Neural cell (in vitro differentiated cells): ENCODE measurements at regions not wholly inside any gene's neighbourhood (a gene's known extent, or its start where the extent isn't known, plus 50 kb on each side); places are given as distances from the start of the nearest gene placed in this dataset.

Experiments used
- H2AFZ ChIP-seq: fragments of 200-600, 300-800 bp; sonication (generic), shearing (Covaris generic); 2 replicates; pipeline ENCODE4 v1.6.0; 2014; ENCODE audit warnings: low read depth, mild to moderate bottlenecking, antibody characterized with exemption, low read length, moderate library complexity
- H3F3A ChIP-seq: fragments of 200-600 bp; shearing (Covaris generic); 2 replicates; pipeline ENCODE4 v1.6.1; 2016; ENCODE audit warnings: mild to moderate bottlenecking, moderate library complexity, mixed read lengths, antibody characterized with exemption, low read length; ENCODE audit not compliant: insufficient read depth, poor library complexity, severe bottlenecking
- H3K27ac ChIP-seq: fragments of 200-600, 300-800 bp; sonication (generic), shearing (Covaris generic); 2 replicates; pipeline ENCODE4 v1.5.1; 2014; ENCODE audit warnings: mild to moderate bottlenecking, low read length, moderate library complexity
- H3K27me3 ChIP-seq: fragments of 300-800, 200-600 bp; sonication (generic), shearing (Covaris generic); 2 replicates; pipeline ENCODE4 v1.6.0; 2014; ENCODE audit warnings: mild to moderate bottlenecking, low read depth, low read length, moderate library complexity; ENCODE audit not compliant: insufficient read depth
- H3K36me3 ChIP-seq: fragments of 300-800, 200-600 bp; sonication (generic), shearing (Covaris generic); 2 replicates; pipeline ENCODE4 v1.5.1; 2014; ENCODE audit warnings: mild to moderate bottlenecking, antibody characterized with exemption, low read length, moderate library complexity; ENCODE audit not compliant: insufficient read depth
- H3K4me2 ChIP-seq: fragments of 300-800, 200-600 bp; sonication (generic), shearing (Covaris generic); 2 replicates; pipeline ENCODE4 v1.6.0; 2014; ENCODE audit warnings: mild to moderate bottlenecking, low read length
- H3K4me3 ChIP-seq: fragments of 300-800, 200-600 bp; sonication (generic), shearing (Covaris generic); 2 replicates; pipeline ENCODE4 v1.5.1; 2014; ENCODE audit warnings: mild to moderate bottlenecking, low read length, moderate library complexity
- H3K79me2 ChIP-seq: fragments of 200-600 bp; shearing (Covaris generic); replicated peaks from 2 replicates; pipeline ENCODE4 v1.6.0; 2014; ENCODE audit warnings: mild to moderate bottlenecking, low read length, moderate library complexity; ENCODE audit not compliant: insufficient read depth
- H3K9ac ChIP-seq: fragments of 300-800, 200-600 bp; sonication (generic), shearing (Covaris generic); 2 replicates; pipeline ENCODE4 v1.6.1; 2016; ENCODE audit warnings: mild to moderate bottlenecking, low read length, mixed read lengths
- H3K9me2 ChIP-seq: fragments of 200-600 bp; shearing (Covaris generic); 2 replicates; pipeline ENCODE4 v1.6.1; 2016; ENCODE audit warnings: mild to moderate bottlenecking, low read length, mixed read lengths; ENCODE audit not compliant: insufficient read depth
- H3K9me3 ChIP-seq: fragments of 200-600, 300-800 bp; sonication (generic), shearing (Covaris generic); 2 replicates; pipeline ENCODE4 v1.6.1; 2016; ENCODE audit warnings: mild to moderate bottlenecking, mixed run types, low read length, moderate library complexity, mixed read lengths
- H4K20me1 ChIP-seq: fragments of 200-600 bp; shearing (Covaris generic); 2 replicates; pipeline ENCODE4 v1.6.1; 2016; ENCODE audit warnings: mild to moderate bottlenecking, mixed run types; ENCODE audit not compliant: insufficient read depth
- EP300 ChIP-seq: fragments of 450-650 bp; conservative IDR thresholded peaks from 2 replicates; pipeline ENCODE4 v1.6.1; 2014; ENCODE audit warnings: antibody characterized with exemption, mild to moderate bottlenecking, moderate library complexity; ENCODE audit not compliant: poor library complexity, severe bottlenecking
- EZH2 ChIP-seq: fragments of 200-600, 300-800 bp; shearing (Covaris generic), sonication (generic); IDR thresholded peaks from 2 replicates; pipeline ENCODE4 v1.6.1; 2014; ENCODE audit warnings: antibody characterized with exemption, low read length, borderline replicate concordance, mild to moderate bottlenecking; ENCODE audit not compliant: insufficient read depth, poor library complexity, severe bottlenecking
- MXI1 ChIP-seq: fragments of 450-650 bp; conservative IDR thresholded peaks from 2 replicates; pipeline ENCODE4 v1.6.1; 2014; ENCODE audit warnings: antibody characterized with exemption, mild to moderate bottlenecking; ENCODE audit not compliant: poor library complexity, severe bottlenecking
- POLR2AphosphoS5 ChIP-seq: IDR thresholded peaks from 2 replicates; pipeline ENCODE4 v1.6.1; 2012
- RAD21 ChIP-seq: fragments of 450-650 bp; conservative IDR thresholded peaks from 2 replicates; pipeline ENCODE4 v1.6.1; 2014; ENCODE audit warnings: antibody characterized with exemption, mild to moderate bottlenecking, moderate library complexity
- REST ChIP-seq: IDR thresholded peaks from 2 replicates; pipeline ENCODE4 v1.6.1; 2012; ENCODE audit warnings: borderline replicate concordance
- SMC3 ChIP-seq: fragments of 450-650 bp; conservative IDR thresholded peaks from 2 replicates; pipeline ENCODE4 v1.6.1; 2014; ENCODE audit warnings: antibody characterized with exemption, mild to moderate bottlenecking, moderate library complexity; ENCODE audit not compliant: poor library complexity
- TAF1 ChIP-seq: IDR thresholded peaks from 2 replicates; pipeline ENCODE4 v1.6.1; 2012; ENCODE audit warnings: low read depth
- TF ChIP-seq, protein P1 (sequence below): fragments of 450-650 bp; IDR thresholded peaks from 2 replicates; pipeline ENCODE4 v1.5.1; 2014; ENCODE audit warnings: antibody characterized with exemption, mild to moderate bottlenecking, moderate library complexity; ENCODE audit not compliant: poor library complexity, severe bottlenecking

- no peak overlapping the region for H3K27ac ChIP-seq
- H3K9ac ChIP-seq: no peak overlapping the region
- no peak overlapping the region for H3K4me3 ChIP-seq
- TF ChIP-seq MXI1 (no peak), EZH2 (no peak), EP300 (no peak), RAD21 (no peak), SMC3 (no peak), REST (no peak), POLR2AphosphoS5 (no peak), TAF1 (no peak)
- TF ChIP-seq, protein P1, sequence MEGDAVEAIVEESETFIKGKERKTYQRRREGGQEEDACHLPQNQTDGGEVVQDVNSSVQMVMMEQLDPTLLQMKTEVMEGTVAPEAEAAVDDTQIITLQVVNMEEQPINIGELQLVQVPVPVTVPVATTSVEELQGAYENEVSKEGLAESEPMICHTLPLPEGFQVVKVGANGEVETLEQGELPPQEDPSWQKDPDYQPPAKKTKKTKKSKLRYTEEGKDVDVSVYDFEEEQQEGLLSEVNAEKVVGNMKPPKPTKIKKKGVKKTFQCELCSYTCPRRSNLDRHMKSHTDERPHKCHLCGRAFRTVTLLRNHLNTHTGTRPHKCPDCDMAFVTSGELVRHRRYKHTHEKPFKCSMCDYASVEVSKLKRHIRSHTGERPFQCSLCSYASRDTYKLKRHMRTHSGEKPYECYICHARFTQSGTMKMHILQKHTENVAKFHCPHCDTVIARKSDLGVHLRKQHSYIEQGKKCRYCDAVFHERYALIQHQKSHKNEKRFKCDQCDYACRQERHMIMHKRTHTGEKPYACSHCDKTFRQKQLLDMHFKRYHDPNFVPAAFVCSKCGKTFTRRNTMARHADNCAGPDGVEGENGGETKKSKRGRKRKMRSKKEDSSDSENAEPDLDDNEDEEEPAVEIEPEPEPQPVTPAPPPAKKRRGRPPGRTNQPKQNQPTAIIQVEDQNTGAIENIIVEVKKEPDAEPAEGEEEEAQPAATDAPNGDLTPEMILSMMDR: no peak
- H3K27me3 ChIP-seq: no peaks in the 10 kb centered on the region
- peaks cover 4% of the 10 kb centered on the region for H3F3A ChIP-seq
- no peaks in the 10 kb centered on the region for H4K20me1 ChIP-seq
- H3K9me3 ChIP-seq: peaks cover 5% of the 10 kb centered on the region
- H3K4me2 ChIP-seq: no peak overlapping the region
- H3K36me3 ChIP-seq: no peaks in the 10 kb centered on the region
- no peaks in the 10 kb centered on the region for H3K79me2 ChIP-seq
- no peak overlapping the region for H2AFZ ChIP-seq
- no peaks in the 10 kb centered on the region for H3K9me2 ChIP-seq
Measured at GRCh38 chr16:9316615-9317014, 225.2 kb downstream of the HAPSTR1 start.

- Histone ChIP-seq H3K79me2 (no peaks in the 10 kb centered on the region), H3K36me3 (no peaks in the 10 kb centered on the region), H2AFZ (no peak overlapping the region), H3K27me3 (no peaks in the 10 kb centered on the region), H4K20me1 (no peaks in the 10 kb centered on the region), H3F3A (no peaks in the 10 kb centered on the region), H3K4me2 (no peak overlapping the region), H3K9me2 (no peaks in the 10 kb centered on the region), H3K9me3 (peaks cover 5% of the 10 kb centered on the region), H3K4me3 (no peak overlapping the region), H3K27ac (no peak overlapping the region), H3K9ac (no peak overlapping the region)
- TF ChIP-seq REST: no peak
- no peak for TF ChIP-seq MXI1
- no peak for TF ChIP-seq SMC3
- no peak for TF ChIP-seq POLR2AphosphoS5
- TF ChIP-seq RAD21: no peak
- no peak for TF ChIP-seq TAF1
Measured at GRCh38 chr16:9318764-9319163, 227.3 kb downstream of the HAPSTR1 start.
